IMR-90 (cell line): ENCODE measurements at regions not wholly inside any gene's neighbourhood (a gene's known extent, or its start where the extent isn't known, plus 50 kb on each side); places are given as distances from the start of the nearest gene placed in this dataset.

Source experiments
- ATAC-seq: fragments of 200-7000 bp; cut with Tn5 transposase; 2 replicates; pipeline ENCODE4 v1.9.1; 2020; ENCODE audit warnings: low read depth, mild to moderate bottlenecking, moderate library complexity
- BruUV-seq: library from RNA; stranded (reverse); fragments of 400-500 nt; replicated peaks from 2 replicates; lab custom pipeline; 2021; lab: Mats Ljungman, UMichigan
- CTCF ChIA-PET: fragments of 300-600 bp; formaldehyde crosslinking; extraction: SDS; loops from one replicate; lab custom pipeline; 2021; ENCODE audit warnings: antibody characterized with exemption; lab: Yijun Ruan, JAX
- POLR2A ChIA-PET: fragments of 300-600 bp; sonication (Branson Sonifier 250); formaldehyde crosslinking; loops from one replicate; lab custom pipeline; 2022; ENCODE audit warnings: antibody characterized with exemption; ENCODE audit not compliant: unreplicated experiment; lab: Charles Lee
- DNase-seq: peaks from one replicate; pipeline ENCODE4 v3.0.0; 2013
- H2AFZ ChIP-seq: replicated peaks from 2 replicates; pipeline ENCODE3; 2013; ENCODE audit warnings: low read length, mild to moderate bottlenecking; ENCODE audit not compliant: poor library complexity
- H2AK5ac ChIP-seq: 2 replicates; pipeline ENCODE4 v1.6.1; 2013; ENCODE audit warnings: low read depth, low read length, inconsistent platforms
- H2AK9ac ChIP-seq: replicated peaks from 2 replicates; pipeline ENCODE3; 2013; ENCODE audit warnings: mild to moderate bottlenecking, low read depth, low read length, moderate library complexity; ENCODE audit not compliant: poor library complexity
- H2BK120ac ChIP-seq: 2 replicates; pipeline ENCODE4 v1.6.1; 2013; ENCODE audit warnings: low read depth, low read length, inconsistent platforms
- H2BK15ac ChIP-seq: 3 replicates; pipeline ENCODE4 v1.6.1; 2013; ENCODE audit warnings: low read depth, low read length, inconsistent platforms
- H2BK20ac ChIP-seq: 2 replicates; pipeline ENCODE4 v1.6.1; 2013; ENCODE audit warnings: low read depth, mild to moderate bottlenecking, inconsistent platforms, low read length, moderate library complexity
- H2BK5ac ChIP-seq: 2 replicates; pipeline ENCODE4 v1.6.1; 2013; ENCODE audit warnings: mild to moderate bottlenecking, low read depth, low read length, inconsistent platforms; ENCODE audit not compliant: poor library complexity, severe bottlenecking
- H3K14ac ChIP-seq: replicated peaks from 2 replicates; pipeline ENCODE4 v1.6.1; 2013; ENCODE audit warnings: low read depth, low read length, inconsistent platforms
- H3K18ac ChIP-seq: 2 replicates; pipeline ENCODE4 v1.6.1; 2013; ENCODE audit warnings: low read depth, low read length, control low read depth
- H3K23ac ChIP-seq: 2 replicates; pipeline ENCODE4 v1.6.1; 2013; ENCODE audit warnings: low read depth, low read length, inconsistent platforms
- H3K27ac ChIP-seq: 2 replicates; pipeline ENCODE4 v1.5.1; 2013; ENCODE audit warnings: mild to moderate bottlenecking, control low read depth, low read length; ENCODE audit not compliant: insufficient read depth
- H3K27me3 ChIP-seq: 2 replicates; pipeline ENCODE4 v1.6.1; 2013; ENCODE audit warnings: low read length; ENCODE audit not compliant: control insufficient read depth, insufficient read depth
- H3K36me3 ChIP-seq: 2 replicates; pipeline ENCODE4 v1.6.1; 2013; ENCODE audit warnings: low read length, mixed read lengths; ENCODE audit not compliant: control insufficient read depth, insufficient read depth
- H3K4ac ChIP-seq: 2 replicates; pipeline ENCODE4 v1.6.1; 2013; ENCODE audit warnings: low read depth, low read length, inconsistent platforms
- H3K4me1 ChIP-seq: 2 replicates; pipeline ENCODE4 v1.6.1; 2013; ENCODE audit warnings: low read length, mixed read lengths; ENCODE audit not compliant: control insufficient read depth, insufficient read depth
- H3K4me2 ChIP-seq: 2 replicates; pipeline ENCODE4 v1.6.1; 2013; ENCODE audit warnings: low read depth, mild to moderate bottlenecking, control low read depth, low read length, moderate library complexity
- H3K4me3 ChIP-seq: 2 replicates; pipeline ENCODE4 v1.5.1; 2013; ENCODE audit warnings: low read depth, mild to moderate bottlenecking, control low read depth, low read length, moderate library complexity; ENCODE audit not compliant: insufficient read depth
- H3K56ac ChIP-seq: 2 replicates; pipeline ENCODE4 v1.6.1; 2013; ENCODE audit warnings: low read length, inconsistent platforms; ENCODE audit not compliant: insufficient read depth; ENCODE audit errors: extremely low read depth
- H3K79me1 ChIP-seq, 2 experiments: 2 replicates each; pipeline ENCODE4 v1.6.1; 2013; ENCODE audit warnings: low read length in 2 of 2, inconsistent platforms in 1 of 2, low read depth in 1 of 2
- H3K9ac ChIP-seq: 2 replicates; pipeline ENCODE4 v1.6.1; 2013; ENCODE audit warnings: low read depth, low read length, control low read depth
- H3K9me1 ChIP-seq: 2 replicates; pipeline ENCODE4 v1.6.1; 2013; ENCODE audit warnings: low read length, inconsistent platforms; ENCODE audit not compliant: insufficient read depth
- H3K9me3 ChIP-seq: 2 replicates; pipeline ENCODE4 v1.6.1; 2013; ENCODE audit warnings: low read length; ENCODE audit not compliant: control insufficient read depth, insufficient read depth
- H4K20me1 ChIP-seq: 2 replicates; pipeline ENCODE4 v1.6.1; 2013; ENCODE audit warnings: low read length, inconsistent platforms; ENCODE audit not compliant: insufficient read depth
- H4K5ac ChIP-seq: 2 replicates; pipeline ENCODE4 v1.6.1; 2013; ENCODE audit warnings: mild to moderate bottlenecking, low read depth, low read length, control low read depth
- H4K8ac ChIP-seq, 2 experiments: 2 replicates each; pipeline ENCODE4 v1.6.1; 2013; ENCODE audit warnings: low read depth in 2 of 2, low read length in 2 of 2, control low read depth in 1 of 2, inconsistent platforms in 1 of 2
- H4K91ac ChIP-seq: 2 replicates; pipeline ENCODE4 v1.6.1; 2013; ENCODE audit warnings: low read depth, low read length, inconsistent platforms; ENCODE audit not compliant: insufficient read depth
- RAD21 ChIP-seq: IDR thresholded peaks from 2 replicates; pipeline ENCODE4 v1.6.1; 2012; ENCODE audit warnings: low read length, improper control_type of control experiment
- WGBS, 2 experiments: methylation state at CpG; one replicate each; pipeline versions ENCODE4 v1.1.5 to v1.1.7; 2013; ENCODE audit warnings: missing lambda C conversion rate in 2 of 2; ENCODE audit not compliant: insufficient read length in 1 of 2; ENCODE audit errors: extremely low coverage in 2 of 2; 5-methylcytosine and 5-hydroxymethylcytosine counted together
- dilution Hi-C: fragments of 300-500 bp; cut with HindIII; formaldehyde crosslinking; loops from one replicate; pipeline ENCODE4 v1.14.3; 2018; ENCODE audit warnings: low sequenced_read_pairs; ENCODE audit not compliant: unreplicated experiment
- in situ Hi-C: fragments of 300-500 bp; cut with MboI; formaldehyde crosslinking; loops from 3 replicates; pipeline ENCODE4 v1.14.3; 2019; ENCODE audit warnings: low sequenced_read_pairs, inconsistent platforms, mixed read lengths
- intact Hi-C: fragments of 100-400 bp; cut with micrococcal nuclease; formaldehyde crosslinking; loops from 2 replicates; pipeline ENCODE4 v1.10.0; 2022
- TF ChIP-seq, protein P1 (sequence below): fragments of 150-350 bp; IDR thresholded peaks from 2 replicates; pipeline ENCODE4 v1.6.1; 2016; ENCODE audit warnings: low read depth, mild to moderate bottlenecking, low read length, moderate library complexity, borderline replicate concordance

GRCh38 chr2:12269041-12269972, 447.4 kb upstream of the TRIB2 start (continued):
- no peak for TF ChIP-seq RAD21

DNA sequence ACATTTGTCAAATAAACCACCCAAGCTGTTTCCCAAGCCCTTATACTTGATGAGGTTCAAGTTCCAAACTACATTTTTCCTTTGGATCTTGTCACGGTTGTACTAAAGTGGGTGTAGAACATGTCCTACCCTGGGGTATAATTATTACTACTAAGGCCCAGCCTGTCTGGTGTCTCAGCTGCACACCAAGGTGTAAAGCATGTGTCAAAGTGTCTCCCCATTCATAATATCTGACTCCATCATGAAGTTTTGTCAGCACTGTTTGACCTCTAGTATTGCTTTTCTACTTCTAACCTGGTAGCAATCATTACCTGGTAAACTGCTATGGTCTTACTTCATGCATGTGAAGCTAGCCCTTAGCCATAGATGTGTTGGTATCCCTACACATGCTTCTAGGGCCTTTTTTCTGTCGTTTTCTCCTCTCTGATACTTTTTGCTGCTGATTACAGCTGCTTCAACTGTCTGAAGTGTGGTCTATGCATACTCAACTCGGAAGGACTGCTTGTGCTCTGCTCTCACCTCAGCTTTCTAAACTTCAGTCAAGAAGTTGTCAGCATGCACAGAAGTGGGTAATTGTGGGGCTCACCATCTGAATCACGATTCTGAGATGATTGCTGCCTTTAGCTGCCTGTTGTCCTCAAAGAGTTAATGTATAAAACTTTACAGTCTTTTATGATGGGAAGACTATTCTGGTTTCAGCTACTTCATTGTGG, 445.7 kb upstream of the TRIB2 start:
- no peaks in the 10 kb centered on the region for H3K36me3 ChIP-seq
- H2BK120ac ChIP-seq: no peak overlapping the region
- no peak overlapping the region for H4K5ac ChIP-seq
- H3K4me3 ChIP-seq: no peak overlapping the region
- no peak overlapping the region for H2BK5ac ChIP-seq
- no peak overlapping the region for H3K9ac ChIP-seq
- H3K23ac ChIP-seq: no peak overlapping the region
- H2BK15ac ChIP-seq: no peak overlapping the region
- in situ Hi-C loops (no loop called here), dilution Hi-C loops (no loop called here), intact Hi-C loops (no loop called here)
- ChIA-PET POLR2A (no interaction called here), CTCF (no interaction called here)
- 100% methylated on average over 1 of the region's 4 CpGs; no CpG with 5 or more reads in 1 of the 2 experiments for WGBS, 2 experiments
- H3K4me1 ChIP-seq: no peaks in the 10 kb centered on the region
- no peak overlapping the region for H4K8ac ChIP-seq
- no peak for ATAC-seq
- no peaks in the 10 kb centered on the region for H3K27me3 ChIP-seq
- H2AK9ac ChIP-seq: no peak overlapping the region
- no peak overlapping the region for H3K4ac ChIP-seq
- H3K9me3 ChIP-seq: no peaks in the 10 kb centered on the region
- no peaks in the 10 kb centered on the region for H3K79me1 ChIP-seq
- no peak overlapping the region for H3K18ac ChIP-seq
- H2AK5ac ChIP-seq: no peak overlapping the region
- no peak overlapping the region for H3K14ac ChIP-seq
- H2BK20ac ChIP-seq: no peak overlapping the region
- no peak overlapping the region for H3K27ac ChIP-seq
- TF ChIP-seq, protein P1, sequence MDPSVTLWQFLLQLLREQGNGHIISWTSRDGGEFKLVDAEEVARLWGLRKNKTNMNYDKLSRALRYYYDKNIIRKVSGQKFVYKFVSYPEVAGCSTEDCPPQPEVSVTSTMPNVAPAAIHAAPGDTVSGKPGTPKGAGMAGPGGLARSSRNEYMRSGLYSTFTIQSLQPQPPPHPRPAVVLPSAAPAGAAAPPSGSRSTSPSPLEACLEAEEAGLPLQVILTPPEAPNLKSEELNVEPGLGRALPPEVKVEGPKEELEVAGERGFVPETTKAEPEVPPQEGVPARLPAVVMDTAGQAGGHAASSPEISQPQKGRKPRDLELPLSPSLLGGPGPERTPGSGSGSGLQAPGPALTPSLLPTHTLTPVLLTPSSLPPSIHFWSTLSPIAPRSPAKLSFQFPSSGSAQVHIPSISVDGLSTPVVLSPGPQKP: no peak
- no peak overlapping the region for H2AFZ ChIP-seq
- BruUV-seq: no TSS peak
- H4K91ac ChIP-seq: no peak overlapping the region
- H4K20me1 ChIP-seq: no peaks in the 10 kb centered on the region
- H3K56ac ChIP-seq: no peak overlapping the region
- no peak for DNase-seq
- H3K4me2 ChIP-seq: no peak overlapping the region
- H3K9me1 ChIP-seq: no peaks in the 10 kb centered on the region
